GM23338 (cell line): ENCODE measurements at regions not wholly inside any gene's neighbourhood (a gene's known extent, or its start where the extent isn't known, plus 50 kb on each side); places are given as distances from the start of the nearest gene placed in this dataset.

ENCODE experiments used
- ATAC-seq: fragments of 200-7000 bp; cut with Tn5 transposase; 3 replicates; pipeline ENCODE4 v1.9.1; 2020
- DNase-seq: peaks from one replicate; pipeline ENCODE4 v3.0.0-alpha.2; 2015; ENCODE audit warnings: low spot score
- H2AFZ ChIP-seq: fragments of 200-600 bp; sonication (generic); 2 replicates; pipeline ENCODE4 v1.8.0; 2016; ENCODE audit warnings: antibody characterized with exemption, mild to moderate bottlenecking, moderate library complexity
- H3F3A ChIP-seq: fragments of 200-600 bp; sonication (generic); replicated peaks from 2 replicates; pipeline ENCODE4 v1.8.0; 2017; ENCODE audit warnings: antibody characterized with exemption, mixed run types, low read depth
- H3K27ac ChIP-seq: fragments of 200-600 bp; sonication (generic); 2 replicates; pipeline ENCODE4 v1.6.1; 2016; ENCODE audit warnings: low read depth
- H3K27me3 ChIP-seq: fragments of 200-600 bp; sonication (generic); 2 replicates; pipeline ENCODE4 v1.8.0; 2016; ENCODE audit warnings: mild to moderate bottlenecking, mixed run types, moderate library complexity; ENCODE audit not compliant: insufficient read depth
- H3K36me3 ChIP-seq: fragments of 200-600 bp; sonication (generic); 2 replicates; pipeline ENCODE4 v1.8.0; 2016; ENCODE audit warnings: mild to moderate bottlenecking; ENCODE audit not compliant: insufficient read depth
- H3K4me1 ChIP-seq: fragments of 200-600 bp; sonication (generic); 2 replicates; pipeline ENCODE4 v1.8.0; 2016; ENCODE audit warnings: mild to moderate bottlenecking, moderate library complexity; ENCODE audit not compliant: insufficient read depth
- H3K4me2 ChIP-seq: fragments of 200-600 bp; sonication (generic); 2 replicates; pipeline ENCODE4 v1.7.1; 2017; ENCODE audit warnings: mixed run types
- H3K4me3 ChIP-seq: fragments of 200-600 bp; sonication (generic); 2 replicates; pipeline ENCODE4 v1.6.1; 2016; ENCODE audit warnings: mixed run types
- H3K79me2 ChIP-seq: fragments of 200-600 bp; sonication (generic); replicated peaks from 2 replicates; pipeline ENCODE4 v1.8.0; 2017; ENCODE audit warnings: mild to moderate bottlenecking; ENCODE audit not compliant: insufficient read depth
- H3K9me2 ChIP-seq: fragments of 200-600 bp; sonication (generic); 2 replicates; pipeline ENCODE4 v1.8.0; 2017; ENCODE audit not compliant: insufficient read depth
- H4K20me1 ChIP-seq: fragments of 200-600 bp; sonication (generic); replicated peaks from 2 replicates; pipeline ENCODE4 v1.8.0; 2017; ENCODE audit warnings: mild to moderate bottlenecking; ENCODE audit not compliant: insufficient read depth
- H3K27ac Mint-ChIP-seq: 2 replicates; pipeline ENCODE4 v1.8.0; 2020; ENCODE audit warnings: inconsistent platforms, mild to moderate bottlenecking, moderate library complexity, mixed read lengths
- H3K27me3 Mint-ChIP-seq: 3 replicates; pipeline ENCODE4 v1.8.0; 2022; ENCODE audit warnings: low read depth, mild to moderate bottlenecking, moderate library complexity, mixed read lengths, inconsistent platforms; ENCODE audit not compliant: insufficient read depth, poor library complexity
- H3K36me3 Mint-ChIP-seq: 3 replicates; pipeline ENCODE4 v1.8.0; 2021; ENCODE audit warnings: low read depth, mild to moderate bottlenecking, inconsistent platforms, moderate library complexity, mixed read lengths
- H3K4me1 Mint-ChIP-seq: 3 replicates; pipeline ENCODE4 v1.8.0; 2020; ENCODE audit warnings: mild to moderate bottlenecking, inconsistent platforms, mixed read lengths
- H3K4me3 Mint-ChIP-seq: 3 replicates; pipeline ENCODE4 v1.8.0; 2021; ENCODE audit warnings: moderate library complexity, mild to moderate bottlenecking, inconsistent platforms, mixed read lengths
- H3K9me3 Mint-ChIP-seq: 3 replicates; pipeline ENCODE4 v1.8.0; 2020; ENCODE audit warnings: moderate library complexity, mild to moderate bottlenecking, inconsistent platforms, mixed read lengths
- CREB1 ChIP-seq: fragments of 250-450 bp; sonication (Bioruptor Pico); IDR thresholded peaks from 2 replicates; pipeline ENCODE4 v1.5.0; 2020; ENCODE audit warnings: low read depth, mild to moderate bottlenecking, moderate library complexity
- EZH2phosphoT487 ChIP-seq: fragments of 200-600 bp; sonication (generic); IDR thresholded peaks from one replicate; pipeline ENCODE4 v1.8.1; 2018; ENCODE audit warnings: antibody characterized with exemption; ENCODE audit not compliant: unreplicated experiment
- JUNB ChIP-seq: IDR thresholded peaks from one replicate; pipeline ENCODE4 v1.6.1; 2016; ENCODE audit warnings: antibody characterized with exemption; ENCODE audit not compliant: unreplicated experiment
- NANOG ChIP-seq: IDR thresholded peaks from 2 replicates; pipeline ENCODE4 v1.6.1; 2016; ENCODE audit warnings: antibody characterized with exemption, borderline replicate concordance
- ZNF114 ChIP-seq: fragments of 250-450 bp; sonication (Bioruptor Pico); IDR thresholded peaks from 2 replicates; pipeline ENCODE4 v1.5.0; 2020; ENCODE audit warnings: mild to moderate bottlenecking, moderate library complexity
- ZNF331 ChIP-seq: fragments of 250-450 bp; sonication (Bioruptor Pico); IDR thresholded peaks from 2 replicates; pipeline ENCODE4 v1.5.0; 2020; ENCODE audit warnings: low read depth, mild to moderate bottlenecking, moderate library complexity
- TF ChIP-seq, protein P1 (sequence below), 2 experiments: fragments of 200-600 bp in 1 of 2; sonication (generic) in 1 of 2; conservative IDR thresholded peaks; 2 replicates each; pipeline versions ENCODE4 v1.5.1 to v1.6.1; 2016 to 2017; ENCODE audit warnings: antibody characterized with exemption in 2 of 2, low read depth in 2 of 2, mild to moderate bottlenecking in 2 of 2, moderate library complexity in 1 of 2
- TF ChIP-seq, protein P2 (sequence below): IDR thresholded peaks from 2 replicates; pipeline ENCODE4 v1.6.1; 2016; ENCODE audit warnings: antibody characterized with exemption
- TF ChIP-seq, protein P3 (sequence below): fragments of 250-450 bp; sonication (Bioruptor Pico); IDR thresholded peaks from 2 replicates; pipeline ENCODE4 v1.5.0; 2020; ENCODE audit warnings: mild to moderate bottlenecking, moderate library complexity

DNA sequence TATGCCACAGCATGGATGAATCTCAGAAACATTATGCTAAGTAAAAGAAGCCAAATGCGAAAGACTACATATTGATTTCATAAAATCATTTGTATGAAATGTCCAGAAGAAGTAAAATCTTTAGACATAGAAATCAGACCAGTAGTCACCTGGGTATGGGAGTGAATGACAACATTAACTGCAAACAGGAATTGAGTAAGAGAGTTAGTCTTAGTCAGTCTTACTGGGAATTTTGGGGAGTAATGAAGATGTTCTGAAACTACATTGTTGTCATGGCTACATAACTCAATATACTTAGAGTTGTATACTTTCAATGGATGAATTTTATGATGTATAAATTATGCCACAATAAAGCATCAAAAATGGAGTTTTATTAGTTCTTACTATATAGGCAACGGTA, 107.8 kb upstream of the CHORDC1 start:
- no peaks in the 10 kb centered on the region for H3K36me3 Mint-ChIP-seq
- no peaks in the 10 kb centered on the region for H3K36me3 ChIP-seq
- H3K27me3 Mint-ChIP-seq = no peaks in the 10 kb centered on the region
- no peaks in the 10 kb centered on the region for H3K79me2 ChIP-seq
- H3K4me1 Mint-ChIP-seq = no peaks in the 10 kb centered on the region
- no peak overlapping the region for H3K27ac Mint-ChIP-seq
- no peaks in the 10 kb centered on the region for H3K9me2 ChIP-seq
- no peak overlapping the region for H3K4me3 Mint-ChIP-seq
- H3K9me3 Mint-ChIP-seq = no peaks in the 10 kb centered on the region; the same call in 2 of the 3 replicates
- no peak for DNase-seq
- ATAC-seq = no peak
- H3K27me3 ChIP-seq = no peaks in the 10 kb centered on the region
- no peak overlapping the region for H2AFZ ChIP-seq
- TF ChIP-seq EZH2phosphoT487 = no peak
- TF ChIP-seq, protein P1, sequence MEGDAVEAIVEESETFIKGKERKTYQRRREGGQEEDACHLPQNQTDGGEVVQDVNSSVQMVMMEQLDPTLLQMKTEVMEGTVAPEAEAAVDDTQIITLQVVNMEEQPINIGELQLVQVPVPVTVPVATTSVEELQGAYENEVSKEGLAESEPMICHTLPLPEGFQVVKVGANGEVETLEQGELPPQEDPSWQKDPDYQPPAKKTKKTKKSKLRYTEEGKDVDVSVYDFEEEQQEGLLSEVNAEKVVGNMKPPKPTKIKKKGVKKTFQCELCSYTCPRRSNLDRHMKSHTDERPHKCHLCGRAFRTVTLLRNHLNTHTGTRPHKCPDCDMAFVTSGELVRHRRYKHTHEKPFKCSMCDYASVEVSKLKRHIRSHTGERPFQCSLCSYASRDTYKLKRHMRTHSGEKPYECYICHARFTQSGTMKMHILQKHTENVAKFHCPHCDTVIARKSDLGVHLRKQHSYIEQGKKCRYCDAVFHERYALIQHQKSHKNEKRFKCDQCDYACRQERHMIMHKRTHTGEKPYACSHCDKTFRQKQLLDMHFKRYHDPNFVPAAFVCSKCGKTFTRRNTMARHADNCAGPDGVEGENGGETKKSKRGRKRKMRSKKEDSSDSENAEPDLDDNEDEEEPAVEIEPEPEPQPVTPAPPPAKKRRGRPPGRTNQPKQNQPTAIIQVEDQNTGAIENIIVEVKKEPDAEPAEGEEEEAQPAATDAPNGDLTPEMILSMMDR (conservative IDR thresholded peaks at IDR 0.05; ENCODE audit: low read depth in 2 of 2) = no peak
- TF ChIP-seq JUNB = no peak
- TF ChIP-seq NANOG = no peak
- TF ChIP-seq, protein P2, sequence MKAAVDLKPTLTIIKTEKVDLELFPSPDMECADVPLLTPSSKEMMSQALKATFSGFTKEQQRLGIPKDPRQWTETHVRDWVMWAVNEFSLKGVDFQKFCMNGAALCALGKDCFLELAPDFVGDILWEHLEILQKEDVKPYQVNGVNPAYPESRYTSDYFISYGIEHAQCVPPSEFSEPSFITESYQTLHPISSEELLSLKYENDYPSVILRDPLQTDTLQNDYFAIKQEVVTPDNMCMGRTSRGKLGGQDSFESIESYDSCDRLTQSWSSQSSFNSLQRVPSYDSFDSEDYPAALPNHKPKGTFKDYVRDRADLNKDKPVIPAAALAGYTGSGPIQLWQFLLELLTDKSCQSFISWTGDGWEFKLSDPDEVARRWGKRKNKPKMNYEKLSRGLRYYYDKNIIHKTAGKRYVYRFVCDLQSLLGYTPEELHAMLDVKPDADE = no peak
- no peak for TF ChIP-seq ZNF114 (CRISPR knock-in tag)
- no peak for TF ChIP-seq ZNF331 (CRISPR knock-in tag)
- no peak for TF ChIP-seq CREB1
- TF ChIP-seq, protein P3, sequence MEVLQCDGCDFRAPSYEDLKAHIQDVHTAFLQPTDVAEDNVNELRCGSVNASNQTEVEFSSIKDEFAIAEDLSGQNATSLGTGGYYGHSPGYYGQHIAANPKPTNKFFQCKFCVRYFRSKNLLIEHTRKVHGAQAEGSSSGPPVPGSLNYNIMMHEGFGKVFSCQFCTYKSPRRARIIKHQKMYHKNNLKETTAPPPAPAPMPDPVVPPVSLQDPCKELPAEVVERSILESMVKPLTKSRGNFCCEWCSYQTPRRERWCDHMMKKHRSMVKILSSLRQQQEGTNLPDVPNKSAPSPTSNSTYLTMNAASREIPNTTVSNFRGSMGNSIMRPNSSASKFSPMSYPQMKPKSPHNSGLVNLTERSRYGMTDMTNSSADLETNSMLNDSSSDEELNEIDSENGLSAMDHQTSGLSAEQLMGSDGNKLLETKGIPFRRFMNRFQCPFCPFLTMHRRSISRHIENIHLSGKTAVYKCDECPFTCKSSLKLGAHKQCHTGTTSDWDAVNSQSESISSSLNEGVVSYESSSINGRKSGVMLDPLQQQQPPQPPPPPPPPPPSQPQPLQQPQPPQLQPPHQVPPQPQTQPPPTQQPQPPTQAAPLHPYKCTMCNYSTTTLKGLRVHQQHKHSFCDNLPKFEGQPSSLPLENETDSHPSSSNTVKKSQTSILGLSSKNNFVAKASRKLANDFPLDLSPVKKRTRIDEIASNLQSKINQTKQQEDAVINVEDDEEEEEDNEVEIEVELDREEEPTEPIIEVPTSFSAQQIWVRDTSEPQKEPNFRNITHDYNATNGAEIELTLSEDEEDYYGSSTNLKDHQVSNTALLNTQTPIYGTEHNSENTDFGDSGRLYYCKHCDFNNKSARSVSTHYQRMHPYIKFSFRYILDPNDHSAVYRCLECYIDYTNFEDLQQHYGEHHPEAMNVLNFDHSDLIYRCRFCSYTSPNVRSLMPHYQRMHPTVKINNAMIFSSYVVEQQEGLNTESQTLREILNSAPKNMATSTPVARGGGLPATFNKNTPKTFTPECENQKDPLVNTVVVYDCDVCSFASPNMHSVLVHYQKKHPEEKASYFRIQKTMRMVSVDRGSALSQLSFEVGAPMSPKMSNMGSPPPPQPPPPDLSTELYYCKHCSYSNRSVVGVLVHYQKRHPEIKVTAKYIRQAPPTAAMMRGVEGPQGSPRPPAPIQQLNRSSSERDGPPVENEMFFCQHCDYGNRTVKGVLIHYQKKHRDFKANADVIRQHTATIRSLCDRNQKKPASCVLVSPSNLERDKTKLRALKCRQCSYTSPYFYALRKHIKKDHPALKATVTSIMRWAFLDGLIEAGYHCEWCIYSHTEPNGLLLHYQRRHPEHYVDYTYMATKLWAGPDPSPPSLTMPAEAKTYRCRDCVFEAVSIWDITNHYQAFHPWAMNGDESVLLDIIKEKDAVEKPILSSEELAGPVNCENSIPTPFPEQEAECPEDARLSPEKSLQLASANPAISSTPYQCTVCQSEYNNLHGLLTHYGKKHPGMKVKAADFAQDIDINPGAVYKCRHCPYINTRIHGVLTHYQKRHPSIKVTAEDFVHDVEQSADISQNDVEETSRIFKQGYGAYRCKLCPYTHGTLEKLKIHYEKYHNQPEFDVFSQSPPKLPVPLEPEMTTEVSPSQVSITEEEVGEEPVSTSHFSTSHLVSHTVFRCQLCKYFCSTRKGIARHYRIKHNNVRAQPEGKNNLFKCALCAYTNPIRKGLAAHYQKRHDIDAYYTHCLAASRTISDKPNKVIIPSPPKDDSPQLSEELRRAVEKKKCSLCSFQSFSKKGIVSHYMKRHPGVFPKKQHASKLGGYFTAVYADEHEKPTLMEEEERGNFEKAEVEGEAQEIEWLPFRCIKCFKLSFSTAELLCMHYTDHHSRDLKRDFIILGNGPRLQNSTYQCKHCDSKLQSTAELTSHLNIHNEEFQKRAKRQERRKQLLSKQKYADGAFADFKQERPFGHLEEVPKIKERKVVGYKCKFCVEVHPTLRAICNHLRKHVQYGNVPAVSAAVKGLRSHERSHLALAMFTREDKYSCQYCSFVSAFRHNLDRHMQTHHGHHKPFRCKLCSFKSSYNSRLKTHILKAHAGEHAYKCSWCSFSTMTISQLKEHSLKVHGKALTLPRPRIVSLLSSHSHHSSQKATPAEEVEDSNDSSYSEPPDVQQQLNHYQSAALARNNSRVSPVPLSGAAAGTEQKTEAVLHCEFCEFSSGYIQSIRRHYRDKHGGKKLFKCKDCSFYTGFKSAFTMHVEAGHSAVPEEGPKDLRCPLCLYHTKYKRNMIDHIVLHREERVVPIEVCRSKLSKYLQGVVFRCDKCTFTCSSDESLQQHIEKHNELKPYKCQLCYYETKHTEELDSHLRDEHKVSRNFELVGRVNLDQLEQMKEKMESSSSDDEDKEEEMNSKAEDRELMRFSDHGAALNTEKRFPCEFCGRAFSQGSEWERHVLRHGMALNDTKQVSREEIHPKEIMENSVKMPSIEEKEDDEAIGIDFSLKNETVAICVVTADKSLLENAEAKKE (CRISPR knock-in tag) = no peak
- H3F3A ChIP-seq = no peaks in the 10 kb centered on the region
- no peak overlapping the region for H3K4me2 ChIP-seq
- no peak overlapping the region for H3K4me3 ChIP-seq
- no peak overlapping the region for H3K27ac ChIP-seq
- no peaks in the 10 kb centered on the region for H3K4me1 ChIP-seq
- no peaks in the 10 kb centered on the region for H4K20me1 ChIP-seq
